K562 (cell line): ENCODE measurements at regions not wholly inside any gene's neighbourhood (a gene's known extent, or its start where the extent isn't known, plus 50 kb on each side); places are given as distances from the start of the nearest gene placed in this dataset.
A peak's percentile ranks its signal among the peaks of the same experiment; 100 is the strongest.

ENCODE experiments used
- CHCHD3 ChIP-seq: fragments of 250-450 bp; sonication (Bioruptor Pico); IDR thresholded peaks from 2 replicates; pipeline ENCODE4 v2.1.2; 2022; ENCODE audit warnings: mild to moderate bottlenecking
- EP300 ChIP-seq: IDR thresholded peaks from 2 replicates; pipeline ENCODE4 v1.6.1; 2012; ENCODE audit warnings: low read length, improper control_type of control experiment
- ETV6 ChIP-seq, 3 experiments: fragments of 150-350 bp in 1 of 3; sonication (generic) in 1 of 3; formaldehyde crosslinking in 1 of 3; IDR thresholded peaks; 2 replicates each; pipeline versions ENCODE4 v1.6.1 to v1.8.0; 2014 to 2022; ENCODE audit warnings: borderline replicate concordance in 2 of 3, low read depth in 2 of 3, antibody characterized with exemption in 1 of 3, low read length in 1 of 3, mild to moderate bottlenecking in 1 of 3, missing genetic modification reagents in 1 of 3
- FIP1L1 ChIP-seq: fragments of 200-400 bp; formaldehyde crosslinking; IDR thresholded peaks from 2 replicates; pipeline ENCODE4 v1.6.1; 2018; ENCODE audit warnings: mild to moderate bottlenecking, low read depth, low read length; ENCODE audit not compliant: poor library complexity, severe bottlenecking
- FUS ChIP-seq: fragments of 200-400 bp; formaldehyde crosslinking; optimal IDR thresholded peaks from 2 replicates; pipeline ENCODE3; 2017; ENCODE audit warnings: low read depth, low read length
- HNRNPLL ChIP-seq: fragments of 200-400 bp; formaldehyde crosslinking; IDR thresholded peaks from 2 replicates; pipeline ENCODE4 v1.6.1; 2017; ENCODE audit warnings: low read length, low read depth, mild to moderate bottlenecking; ENCODE audit not compliant: poor library complexity, severe bottlenecking
- KDM2B ChIP-seq: fragments of 250-450 bp; sonication (Bioruptor Pico); IDR thresholded peaks from 2 replicates; pipeline ENCODE4 v1.8.0; 2021; ENCODE audit warnings: mild to moderate bottlenecking, moderate library complexity
- MXI1 ChIP-seq: IDR thresholded peaks from 2 replicates; pipeline ENCODE4 v1.6.1; 2011; ENCODE audit warnings: low read depth, mild to moderate bottlenecking, improper control_type of control experiment, low read length
- POLR2G ChIP-seq: fragments of 200-400 bp; formaldehyde crosslinking; IDR thresholded peaks from 2 replicates; pipeline ENCODE4 v1.6.1; 2017; ENCODE audit warnings: low read depth, mild to moderate bottlenecking, antibody characterized with exemption, low read length, moderate library complexity
- PTRF ChIP-seq: fragments of 450-650 bp; IDR thresholded peaks from 2 replicates; pipeline ENCODE4 v1.6.1; 2016; ENCODE audit warnings: mild to moderate bottlenecking, missing genetic modification characterization, missing compliant biosample characterization
- RBBP5 ChIP-seq: fragments of 200-600 bp; sonication (generic); IDR thresholded peaks from 2 replicates; pipeline ENCODE4 v1.6.1; 2012; ENCODE audit warnings: borderline replicate concordance, mild to moderate bottlenecking, low read length, control low read depth, inconsistent platforms; ENCODE audit not compliant: insufficient read depth, poor library complexity, severe bottlenecking
- SETDB1 ChIP-seq: IDR thresholded peaks from one replicate; pipeline ENCODE4 v1.6.1; 2012; ENCODE audit warnings: low read length, control low read depth, inconsistent platforms
- TAF15 ChIP-seq: fragments of 200-400 bp; formaldehyde crosslinking; IDR thresholded peaks from 2 replicates; pipeline ENCODE4 v1.6.1; 2017; ENCODE audit warnings: mild to moderate bottlenecking, low read depth, low read length, moderate library complexity
- TCF7 ChIP-seq: sonication (generic); IDR thresholded peaks from 2 replicates; pipeline ENCODE4 v1.6.1; 2016; ENCODE audit warnings: antibody characterized with exemption, borderline replicate concordance
- U2AF1 ChIP-seq: fragments of 200-400 bp; formaldehyde crosslinking; optimal IDR thresholded peaks from 2 replicates; pipeline ENCODE3; 2017; ENCODE audit warnings: mild to moderate bottlenecking, low read depth, low read length, moderate library complexity
- ZNF3 ChIP-seq: fragments of 250-450 bp; sonication (Bioruptor Pico); IDR thresholded peaks from 2 replicates; pipeline ENCODE4 v1.5.0; 2021; ENCODE audit warnings: mild to moderate bottlenecking, moderate library complexity
- ZNF324 ChIP-seq: fragments of 250-450 bp; sonication (Bioruptor Pico); IDR thresholded peaks from 2 replicates; pipeline ENCODE4 v1.4.0; 2020; ENCODE audit warnings: mild to moderate bottlenecking
- ZNF384 ChIP-seq: IDR thresholded peaks from 2 replicates; pipeline ENCODE4 v1.6.1; 2012; ENCODE audit warnings: low read depth, low read length, improper control_type of control experiment
- ZNF431 ChIP-seq: sonication (generic); formaldehyde crosslinking; IDR thresholded peaks from 2 replicates; pipeline ENCODE4 v1.8.0; 2022; ENCODE audit warnings: mild to moderate bottlenecking, missing genetic modification reagents
- ZNF766 ChIP-seq: fragments of 200-800 bp; sonication (Bioruptor generic); conservative IDR thresholded peaks from 2 replicates; pipeline ENCODE4 v1.6.1; 2016; ENCODE audit warnings: missing genetic modification characterization, missing compliant biosample characterization
- TF ChIP-seq, protein P1 (sequence below): sonication (generic); formaldehyde crosslinking; IDR thresholded peaks from 2 replicates; pipeline ENCODE4 v1.4.0; 2020; ENCODE audit warnings: mild to moderate bottlenecking, missing genetic modification reagents
- TF ChIP-seq, protein P2 (sequence below): IDR thresholded peaks from 2 replicates; pipeline ENCODE4 v1.6.1; 2012; ENCODE audit warnings: low read depth, low read length, improper control_type of control experiment, borderline replicate concordance
- TF ChIP-seq, protein P3 (sequence below): fragments of 200-800 bp; sonication (Bioruptor generic); IDR thresholded peaks from 2 replicates; pipeline ENCODE4 v1.6.1; 2017; ENCODE audit warnings: missing genetic modification characterization, missing compliant biosample characterization

DNA sequence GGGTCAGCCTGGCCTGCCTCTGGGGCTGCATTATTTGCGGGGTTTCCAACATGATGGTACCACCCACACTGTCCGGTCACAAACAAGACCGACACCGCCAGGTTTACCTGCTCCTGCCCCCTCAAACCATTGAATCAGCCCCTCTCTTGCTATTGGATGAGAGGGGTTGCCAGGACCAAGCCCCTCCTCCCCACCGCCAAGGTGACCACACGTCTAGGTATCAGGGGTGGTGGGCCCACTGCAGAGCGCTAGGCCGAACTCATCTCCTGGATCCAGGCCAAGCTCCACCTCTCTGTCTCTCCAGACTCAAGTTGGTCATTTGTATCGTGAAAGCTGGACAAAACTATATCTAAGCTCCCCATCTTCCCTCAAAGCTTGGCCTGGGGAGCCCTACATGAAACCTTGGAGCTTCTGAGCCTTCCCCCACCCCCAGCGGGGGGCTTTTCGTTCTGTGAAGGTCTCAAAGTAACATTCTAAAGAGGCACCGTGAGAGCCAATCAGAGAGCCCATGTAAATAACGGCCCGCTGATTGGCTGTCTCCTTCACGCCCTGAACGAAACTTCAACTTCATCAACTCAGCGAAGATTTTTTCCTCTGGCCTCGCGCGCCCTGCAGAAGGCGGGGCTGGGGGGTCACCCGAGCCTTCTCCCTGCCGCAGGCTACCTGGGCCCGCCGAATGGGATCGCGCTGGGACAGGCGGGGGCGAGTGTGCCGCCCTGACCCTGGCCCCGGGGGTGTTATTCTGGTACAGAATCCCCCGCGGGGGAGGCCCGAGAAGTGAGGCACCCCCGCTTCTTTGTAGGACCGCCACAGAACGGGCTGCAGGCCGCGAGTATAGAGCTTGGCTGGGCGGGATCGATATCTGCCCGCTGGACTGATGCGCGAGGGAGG is 49.6 kb upstream of the PSD2 start (continued):
- TF ChIP-seq, protein P1, sequence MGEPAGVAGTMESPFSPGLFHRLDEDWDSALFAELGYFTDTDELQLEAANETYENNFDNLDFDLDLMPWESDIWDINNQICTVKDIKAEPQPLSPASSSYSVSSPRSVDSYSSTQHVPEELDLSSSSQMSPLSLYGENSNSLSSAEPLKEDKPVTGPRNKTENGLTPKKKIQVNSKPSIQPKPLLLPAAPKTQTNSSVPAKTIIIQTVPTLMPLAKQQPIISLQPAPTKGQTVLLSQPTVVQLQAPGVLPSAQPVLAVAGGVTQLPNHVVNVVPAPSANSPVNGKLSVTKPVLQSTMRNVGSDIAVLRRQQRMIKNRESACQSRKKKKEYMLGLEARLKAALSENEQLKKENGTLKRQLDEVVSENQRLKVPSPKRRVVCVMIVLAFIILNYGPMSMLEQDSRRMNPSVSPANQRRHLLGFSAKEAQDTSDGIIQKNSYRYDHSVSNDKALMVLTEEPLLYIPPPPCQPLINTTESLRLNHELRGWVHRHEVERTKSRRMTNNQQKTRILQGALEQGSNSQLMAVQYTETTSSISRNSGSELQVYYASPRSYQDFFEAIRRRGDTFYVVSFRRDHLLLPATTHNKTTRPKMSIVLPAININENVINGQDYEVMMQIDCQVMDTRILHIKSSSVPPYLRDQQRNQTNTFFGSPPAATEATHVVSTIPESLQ (CRISPR knock-in tag), result peak; percentile 39; the same call in 1 of the 2 replicates
- TF ChIP-seq ZNF431 (CRISPR knock-in tag) (no peak), RBBP5 (peak; percentile 16), HNRNPLL (no peak), U2AF1 (no peak), MXI1 (no peak), FIP1L1 (no peak), POLR2G (peak; percentile 10; the same call in 1 of the 2 replicates), ETV6 (IDR thresholded peaks at IDR 0.05; ENCODE audit: borderline replicate concordance in 1 of 2, low read depth in 2 of 2, low read length in 1 of 2) (no peak), ETV6 (CRISPR knock-in tag; IDR thresholded peaks at IDR 0.05; ENCODE audit: borderline replicate concordance) (no peak), TAF15 (no peak), CHCHD3 (CRISPR knock-in tag) (no peak), ZNF3 (CRISPR knock-in tag) (no peak), PTRF (tag) (no peak), ZNF384 (0 out of 2 replicates have a peak, but pooled peaks have one; percentile 28), TCF7 (no peak), KDM2B (CRISPR knock-in tag) (peak; percentile 64; the same call in 1 of the 2 replicates), EP300 (no peak), SETDB1 (no peak), ZNF766 (CRISPR knock-in tag) (no peak), ZNF324 (CRISPR knock-in tag) (no peak), FUS (no peak)
- TF ChIP-seq, protein P2, sequence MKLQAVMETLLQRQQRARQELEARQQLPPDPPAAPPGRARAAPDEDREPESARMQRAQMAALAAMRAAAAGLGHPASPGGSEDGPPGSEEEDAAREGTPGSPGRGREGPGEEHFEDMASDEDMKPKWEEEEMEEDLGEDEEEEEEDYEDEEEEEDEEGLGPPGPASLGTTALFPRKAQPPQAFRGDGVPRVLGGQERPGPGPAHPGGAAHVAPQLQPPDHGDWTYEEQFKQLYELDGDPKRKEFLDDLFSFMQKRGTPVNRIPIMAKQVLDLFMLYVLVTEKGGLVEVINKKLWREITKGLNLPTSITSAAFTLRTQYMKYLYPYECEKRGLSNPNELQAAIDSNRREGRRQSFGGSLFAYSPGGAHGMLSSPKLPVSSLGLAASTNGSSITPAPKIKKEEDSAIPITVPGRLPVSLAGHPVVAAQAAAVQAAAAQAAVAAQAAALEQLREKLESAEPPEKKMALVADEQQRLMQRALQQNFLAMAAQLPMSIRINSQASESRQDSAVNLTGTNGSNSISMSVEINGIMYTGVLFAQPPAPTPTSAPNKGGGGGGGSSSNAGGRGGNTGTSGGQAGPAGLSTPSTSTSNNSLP, result no peak
- TF ChIP-seq, protein P3, sequence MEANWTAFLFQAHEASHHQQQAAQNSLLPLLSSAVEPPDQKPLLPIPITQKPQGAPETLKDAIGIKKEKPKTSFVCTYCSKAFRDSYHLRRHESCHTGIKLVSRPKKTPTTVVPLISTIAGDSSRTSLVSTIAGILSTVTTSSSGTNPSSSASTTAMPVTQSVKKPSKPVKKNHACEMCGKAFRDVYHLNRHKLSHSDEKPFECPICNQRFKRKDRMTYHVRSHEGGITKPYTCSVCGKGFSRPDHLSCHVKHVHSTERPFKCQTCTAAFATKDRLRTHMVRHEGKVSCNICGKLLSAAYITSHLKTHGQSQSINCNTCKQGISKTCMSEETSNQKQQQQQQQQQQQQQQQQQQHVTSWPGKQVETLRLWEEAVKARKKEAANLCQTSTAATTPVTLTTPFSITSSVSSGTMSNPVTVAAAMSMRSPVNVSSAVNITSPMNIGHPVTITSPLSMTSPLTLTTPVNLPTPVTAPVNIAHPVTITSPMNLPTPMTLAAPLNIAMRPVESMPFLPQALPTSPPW (CRISPR knock-in tag), result peak; percentile 89
